Brain pericyte (primary cell): ENCODE measurements at regions not wholly inside any gene's neighbourhood (a gene's known extent, or its start where the extent isn't known, plus 50 kb on each side); places are given as distances from the start of the nearest gene placed in this dataset.

Experiments
- DNase-seq: peaks from one replicate; pipeline ENCODE4 v3.0.0-alpha.2; 2012; ENCODE audit warnings: low read depth, low spot score

GRCh38 chr11:29310725-29311342 lies 706.0 kb downstream of the KCNA4 start:
- no peak for DNase-seq

GRCh38 chr11:29309992-29310391 lies 706.8 kb downstream of the KCNA4 start:
- no peak for DNase-seq

- DNase-seq: no peak
Measured at GRCh38 chr11:29306527-29306926, 710.3 kb downstream of the KCNA4 start.

- no peak for DNase-seq
Measured at GRCh38 chr11:29305456-29306232, 711.2 kb downstream of the KCNA4 start.

GRCh38 chr11:29300420-29300819 lies 716.4 kb downstream of the KCNA4 start:
- DNase-seq: no peak

- DNase-seq: no peak
Measured at GRCh38 chr11:29296680-29297079, 720.1 kb downstream of the KCNA4 start.

- no peak for DNase-seq
Measured at GRCh38 chr11:29293825-29294224, 723.0 kb downstream of the KCNA4 start.

GRCh38 chr11:29282088-29282487 lies 734.7 kb downstream of the KCNA4 start:
- DNase-seq: peak; percentile 61

GRCh38 chr11:29281271-29281777 lies 735.5 kb downstream of the KCNA4 start:
- no peak for DNase-seq

- no peak for DNase-seq
Measured at GRCh38 chr11:29280452-29280851, 736.4 kb downstream of the KCNA4 start.

- no peak for DNase-seq
Measured at GRCh38 chr11:29279716-29280115, 737.1 kb downstream of the KCNA4 start.

- no peak for DNase-seq
Measured at GRCh38 chr11:29272019-29272654, 744.7 kb downstream of the KCNA4 start.

GRCh38 chr11:29271616-29272015 lies 745.2 kb downstream of the KCNA4 start:
- no peak for DNase-seq

- DNase-seq: no peak
Measured at GRCh38 chr11:29268733-29269132, 748.1 kb downstream of the KCNA4 start.

GRCh38 chr11:29265792-29266191 lies 751.0 kb downstream of the KCNA4 start:
- no peak for DNase-seq

GRCh38 chr11:29265381-29265780 lies 751.4 kb downstream of the KCNA4 start:
- no peak for DNase-seq

- no peak for DNase-seq
Measured at GRCh38 chr11:29263971-29264682, 752.7 kb downstream of the KCNA4 start.

- no peak for DNase-seq
Measured at GRCh38 chr11:29261831-29262230, 755.0 kb downstream of the KCNA4 start.

- no peak for DNase-seq
Measured at GRCh38 chr11:29260939-29261705, 755.7 kb downstream of the KCNA4 start.

GRCh38 chr11:29258411-29258810 lies 758.4 kb downstream of the KCNA4 start:
- no peak for DNase-seq

- no peak for DNase-seq
Measured at GRCh38 chr11:29256580-29256979, 760.2 kb downstream of the KCNA4 start.
